Stimulated activated CD4-positive, alpha-beta T cell treated with anti-CD3 and anti-CD28 coated beads, Interleukin-1b, Interleukin-23, amount 100 ng/mL, for 1 hour (primary cell): ENCODE measurements at regions not wholly inside any gene's neighbourhood (a gene's known extent, or its start where the extent isn't known, plus 50 kb on each side); places are given as distances from the start of the nearest gene placed in this dataset.

ENCODE experiments used
- DNase-seq, 2 donors: peaks; one replicate each; pipeline ENCODE4 v3.0.0-alpha.2; 2020; ENCODE audit warnings: low read depth in 2 of 2

- no peak for DNase-seq
Measured at GRCh38 chr20:51096582-51097267, 73.8 kb upstream of the KCNG1 start.

- DNase-seq: no peak
Measured at GRCh38 chr20:51095633-51096521, 73.0 kb upstream of the KCNG1 start.

GRCh38 chr20:51094221-51094620, 71.3 kb upstream of the KCNG1 start:
- no peak for DNase-seq

- no peak for DNase-seq
Measured at GRCh38 chr20:51093240-51093763, 70.4 kb upstream of the KCNG1 start.

- DNase-seq: no peak
Measured at GRCh38 chr20:51092338-51092737, 69.4 kb upstream of the KCNG1 start.

GRCh38 chr20:51091406-51092195, 68.7 kb upstream of the KCNG1 start:
- DNase-seq: no peak

- no peak for DNase-seq
Measured at GRCh38 chr20:51089840-51090239, 66.9 kb upstream of the KCNG1 start.

GRCh38 chr20:51089272-51089781, 66.4 kb upstream of the KCNG1 start:
- DNase-seq: no peak

- DNase-seq: no peak
Measured at GRCh38 chr20:51087266-51087665, 64.4 kb upstream of the KCNG1 start.

- no peak for DNase-seq
Measured at GRCh38 chr20:51085769-51086168, 62.9 kb upstream of the KCNG1 start.

- no peak for DNase-seq
Measured at GRCh38 chr20:51084593-51085377, 61.9 kb upstream of the KCNG1 start.

GRCh38 chr20:51083447-51083846, 60.5 kb upstream of the KCNG1 start:
- DNase-seq: no peak

- DNase-seq: no peak
Measured at GRCh38 chr20:51082988-51083387, 60.1 kb upstream of the KCNG1 start.

- no peak for DNase-seq
Measured at GRCh38 chr20:51080516-51080915, 57.6 kb upstream of the KCNG1 start.

- DNase-seq: no peak
Measured at GRCh38 chr20:51079488-51079887, 56.6 kb upstream of the KCNG1 start.

GRCh38 chr20:51077686-51078060, 54.8 kb upstream of the KCNG1 start:
- no peak for DNase-seq

- no peak for DNase-seq
Measured at GRCh38 chr20:51076786-51077685, 54.1 kb upstream of the KCNG1 start.

GRCh38 chr20:51074062-51074461, 51.2 kb upstream of the KCNG1 start:
- no peak for DNase-seq
